ENCODE measurements at regions not wholly inside any gene's neighbourhood (a gene's known extent, or its start where the extent isn't known, plus 50 kb on each side); places are given as distances from the start of the nearest gene placed in this dataset.

GRCh38 chr12:88781909-88782308 is 201.6 kb upstream of the KITLG start:
- TF ChIP-seq POLR2AphosphoS5 (IDR thresholded peaks at IDR 0.05; ENCODE audit: low read depth, low read length) (no peak), POLR2A (IDR thresholded peaks at IDR 0.05; ENCODE audit: low read depth, low read length) (no peak), TAF1 (IDR thresholded peaks at IDR 0.05; ENCODE audit: borderline replicate concordance, low read depth, low read length) (no peak)

Measured in GM12892 (cell line).